NCI-H226 (cell line): ENCODE measurements at regions not wholly inside any gene's neighbourhood (a gene's known extent, or its start where the extent isn't known, plus 50 kb on each side); places are given as distances from the start of the nearest gene placed in this dataset.

ENCODE experiments used
- DNase-seq: peaks from one replicate; pipeline ENCODE4 v3.0.0-alpha.2; 2015

- DNase-seq: peak; percentile 90
These were observed 105.0 kb upstream of the ADGRL2 start for GRCh38 chr1:81695741-81696140.

- DNase-seq: no peak
These were observed 107.4 kb upstream of the ADGRL2 start for GRCh38 chr1:81693316-81693715.

- DNase-seq: no peak
These were observed 109.9 kb upstream of the ADGRL2 start for GRCh38 chr1:81690676-81691453.

GRCh38 chr1:81689531-81689941, 111.2 kb upstream of the ADGRL2 start:
- DNase-seq: peak; percentile 41

- peak; percentile 84 for DNase-seq
These were observed 118.2 kb upstream of the ADGRL2 start for GRCh38 chr1:81682490-81682889.

- peak; percentile 37 for DNase-seq
These were observed 119.0 kb upstream of the ADGRL2 start for GRCh38 chr1:81681601-81682266.

- DNase-seq: no peak
These were observed 119.6 kb upstream of the ADGRL2 start for GRCh38 chr1:81681114-81681513.

- DNase-seq: peak; percentile 41
These were observed 120.8 kb upstream of the ADGRL2 start for GRCh38 chr1:81679942-81680341.

- DNase-seq: no peak
These were observed 122.0 kb upstream of the ADGRL2 start for GRCh38 chr1:81678779-81679178.

- no peak for DNase-seq
These were observed 128.0 kb upstream of the ADGRL2 start for GRCh38 chr1:81672766-81673165.

- DNase-seq: no peak
These were observed 129.7 kb upstream of the ADGRL2 start for GRCh38 chr1:81671038-81671437.

- DNase-seq: peak; percentile 92
These were observed 130.4 kb upstream of the ADGRL2 start for GRCh38 chr1:81670286-81670685.

- no peak for DNase-seq
These were observed 134.1 kb upstream of the ADGRL2 start for GRCh38 chr1:81666586-81666985.

GRCh38 chr1:81664341-81664740, 136.4 kb upstream of the ADGRL2 start:
- no peak for DNase-seq

GRCh38 chr1:81662913-81663526, 137.7 kb upstream of the ADGRL2 start:
- no peak for DNase-seq

GRCh38 chr1:81660286-81660685, 140.4 kb upstream of the ADGRL2 start:
- no peak for DNase-seq

- DNase-seq: no peak
These were observed 146.1 kb upstream of the ADGRL2 start for GRCh38 chr1:81654657-81655056.

- DNase-seq: peak; percentile 5
These were observed 146.6 kb upstream of the ADGRL2 start for GRCh38 chr1:81654147-81654546.

- no peak for DNase-seq
These were observed 150.0 kb upstream of the ADGRL2 start for GRCh38 chr1:81650776-81651175.

GRCh38 chr1:81635816-81636215, 164.9 kb upstream of the ADGRL2 start:
- DNase-seq: peak; percentile 14

GRCh38 chr1:81634294-81634693, 166.4 kb upstream of the ADGRL2 start:
- DNase-seq: no peak

GRCh38 chr1:81619156-81619555, 181.6 kb upstream of the ADGRL2 start:
- no peak for DNase-seq

- no peak for DNase-seq
These were observed 182.4 kb upstream of the ADGRL2 start for GRCh38 chr1:81618376-81618775.
